ENCODE measurements at regions not wholly inside any gene's neighbourhood (a gene's known extent, or its start where the extent isn't known, plus 50 kb on each side); places are given as distances from the start of the nearest gene placed in this dataset.

DNA sequence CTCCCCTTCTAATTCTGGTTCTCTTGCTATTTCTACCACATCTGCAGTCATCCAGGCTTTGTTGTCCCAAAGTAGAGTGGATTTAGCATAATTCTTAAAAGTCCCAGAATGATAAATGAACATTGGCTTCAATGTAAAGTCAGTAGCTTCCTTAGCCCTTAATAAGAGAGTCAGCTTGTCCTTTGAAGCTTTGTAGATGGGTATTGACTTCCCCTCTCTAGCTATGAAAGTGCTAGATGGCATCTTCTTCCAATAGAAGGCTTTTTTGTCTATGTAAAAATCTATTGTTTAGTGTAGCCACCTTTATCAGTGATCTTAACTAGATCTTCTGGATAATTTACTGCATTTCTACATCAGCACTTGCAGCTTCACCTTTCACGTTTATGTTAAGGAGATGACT is 181.4 kb upstream of the B3GALT2 start:
- no peak overlapping the region for H3K4me3 Mint-ChIP-seq
- no peak overlapping the region for H3K27ac Mint-ChIP-seq
- peaks cover 5% of the 10 kb centered on the region; the same call in 1 of the 2 replicates for H3K4me1 Mint-ChIP-seq (ENCODE audit: low read depth)
- TF ChIP-seq CTCF (IDR thresholded peaks at IDR 0.05), result no peak
- no peaks in the 10 kb centered on the region for H3K36me3 Mint-ChIP-seq (ENCODE audit: low read depth)
- H3K27me3 Mint-ChIP-seq (ENCODE audit: insufficient read depth), result 0 out of 2 replicates have a peak, but pooled peaks cover 2% of the 10 kb centered on the region
- no peak for DNase-seq
- H3K9me3 Mint-ChIP-seq, result no peaks in the 10 kb centered on the region

DNA sequence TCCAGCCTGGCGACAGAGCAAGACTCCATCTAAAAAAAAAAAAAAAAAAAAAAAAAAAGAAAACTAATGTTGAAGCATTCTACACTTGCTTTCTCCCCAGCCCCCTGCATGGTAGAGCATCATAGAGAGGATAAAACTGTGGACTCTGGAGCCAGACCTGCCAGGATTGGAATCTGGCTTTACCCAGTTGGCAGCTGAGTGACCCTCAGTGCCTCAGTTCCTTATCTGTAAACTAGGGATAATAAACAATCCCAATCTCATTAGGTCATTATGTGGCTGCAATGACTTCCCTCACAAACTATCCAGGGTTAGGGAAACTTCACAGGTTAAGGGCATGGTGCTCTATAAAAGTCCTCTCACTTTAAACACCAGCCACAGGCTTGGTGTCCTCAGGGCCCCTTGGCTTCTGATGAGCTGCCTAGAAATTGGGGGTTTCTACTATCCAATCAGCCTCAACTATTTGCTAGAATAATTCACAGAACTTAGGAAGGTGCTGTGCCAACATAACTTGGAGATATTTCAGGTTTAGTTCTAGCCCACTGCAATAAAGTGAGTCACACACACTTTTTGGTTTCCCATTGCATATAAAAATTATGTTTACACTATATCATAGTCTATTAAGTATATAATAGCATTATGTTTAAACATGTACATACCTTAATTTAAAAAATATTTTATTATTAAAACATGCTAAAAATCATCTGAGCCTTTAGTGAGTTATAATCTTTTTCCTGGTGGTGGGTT is 180.5 kb upstream of the B3GALT2 start:
- no peak for DNase-seq
- no peak overlapping the region for H3K4me3 Mint-ChIP-seq
- peaks cover 5% of the 10 kb centered on the region; the same call in 1 of the 2 replicates for H3K4me1 Mint-ChIP-seq (ENCODE audit: low read depth)
- H3K36me3 Mint-ChIP-seq (ENCODE audit: low read depth), result no peaks in the 10 kb centered on the region
- H3K27ac Mint-ChIP-seq, result no peak overlapping the region
- H3K27me3 Mint-ChIP-seq (ENCODE audit: insufficient read depth), result no peaks in the 10 kb centered on the region
- no peak for TF ChIP-seq CTCF (IDR thresholded peaks at IDR 0.05)
- H3K9me3 Mint-ChIP-seq, result no peaks in the 10 kb centered on the region

DNA sequence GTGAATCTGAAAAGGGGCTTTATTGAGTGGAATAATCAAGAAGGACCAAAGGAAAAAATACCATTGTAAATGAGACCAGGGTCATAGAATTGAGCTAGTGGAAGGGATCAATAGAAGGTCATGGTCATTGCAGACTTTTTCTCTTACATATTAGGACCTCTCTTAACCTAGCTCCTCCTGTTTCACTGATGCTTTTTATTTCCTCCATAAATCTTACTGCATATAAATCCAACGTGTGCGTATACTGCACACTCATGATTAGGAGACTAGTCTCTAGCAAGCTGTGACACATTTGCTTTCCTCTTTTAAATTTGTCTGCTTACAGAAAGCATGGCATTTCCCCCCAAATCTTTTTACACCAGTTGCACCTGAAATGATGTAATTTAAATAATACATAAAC is 179.6 kb upstream of the B3GALT2 start:
- Mint-ChIP-seq H3K9me3 (no peaks in the 10 kb centered on the region), H3K27me3 (ENCODE audit: insufficient read depth) (no peaks in the 10 kb centered on the region), H3K27ac (no peak overlapping the region), H3K4me3 (no peak overlapping the region), H3K4me1 (ENCODE audit: low read depth) (peaks cover 5% of the 10 kb centered on the region; the same call in 1 of the 2 replicates), H3K36me3 (ENCODE audit: low read depth) (no peaks in the 10 kb centered on the region)
- TF ChIP-seq CTCF (IDR thresholded peaks at IDR 0.05), result no peak
- no peak for DNase-seq

DNA sequence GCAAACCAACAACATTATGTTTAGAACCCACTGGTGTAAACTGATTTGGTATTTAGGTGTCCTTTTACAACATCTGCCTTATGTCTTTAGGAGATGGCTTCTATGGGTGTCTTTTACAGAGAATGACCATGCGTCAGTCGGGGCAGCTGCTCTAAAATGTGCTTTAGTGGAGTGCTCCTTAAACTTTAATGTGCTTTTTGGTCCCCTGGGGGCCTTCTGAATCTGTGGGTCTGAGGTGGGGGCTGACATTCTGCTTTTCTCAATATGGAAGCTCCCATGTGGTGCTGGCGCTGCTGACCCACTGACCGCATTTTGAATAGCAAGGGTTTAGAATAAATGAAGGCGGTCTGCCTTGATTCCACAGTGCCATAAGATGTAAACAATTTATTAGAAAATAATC is 173.2 kb upstream of the B3GALT2 start:
- no peak for DNase-seq
- Mint-ChIP-seq H3K27me3 (ENCODE audit: insufficient read depth) (no peaks in the 10 kb centered on the region; the same call in none of the 2 replicates), H3K9me3 (no peaks in the 10 kb centered on the region), H3K36me3 (ENCODE audit: low read depth) (no peaks in the 10 kb centered on the region), H3K4me1 (ENCODE audit: low read depth) (peaks cover 12% of the 10 kb centered on the region), H3K27ac (no peak overlapping the region), H3K4me3 (no peak overlapping the region)
- no peak for TF ChIP-seq CTCF (IDR thresholded peaks at IDR 0.05)

DNA sequence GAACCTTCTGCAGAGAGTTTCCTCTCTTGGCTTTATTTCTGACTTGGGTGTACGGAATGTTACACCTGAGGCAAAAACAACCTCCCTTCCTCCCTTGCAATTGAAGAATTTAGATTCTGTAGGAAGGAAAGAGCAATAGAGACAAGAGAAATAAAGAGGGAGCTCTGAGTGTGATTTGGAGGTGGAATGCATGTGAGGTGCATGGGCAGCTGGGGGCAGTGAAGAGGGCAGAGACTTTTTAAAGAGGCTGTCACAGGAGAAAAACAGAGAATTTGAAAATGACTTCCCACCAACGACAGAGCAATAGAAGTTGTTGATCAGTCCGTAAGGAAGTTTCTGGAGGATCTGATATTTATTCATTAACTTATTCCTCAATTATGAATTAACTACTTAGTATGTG is 172.0 kb upstream of the B3GALT2 start:
- no peaks in the 10 kb centered on the region for H3K36me3 Mint-ChIP-seq (ENCODE audit: low read depth)
- TF ChIP-seq CTCF (IDR thresholded peaks at IDR 0.05), result no peak
- H3K27ac Mint-ChIP-seq, result no peak overlapping the region
- no peaks in the 10 kb centered on the region for H3K9me3 Mint-ChIP-seq
- DNase-seq, result no peak
- H3K4me3 Mint-ChIP-seq, result no peak overlapping the region
- peaks cover 12% of the 10 kb centered on the region for H3K4me1 Mint-ChIP-seq (ENCODE audit: low read depth)
- peaks cover 1% of the 10 kb centered on the region for H3K27me3 Mint-ChIP-seq (ENCODE audit: insufficient read depth)
